Lung (tissue), 11 donors: ENCODE measurements at regions not wholly inside any gene's neighbourhood (a gene's known extent, or its start where the extent isn't known, plus 50 kb on each side); places are given as distances from the start of the nearest gene placed in this dataset.

Source experiments
- ATAC-seq: fragments of 200-7000 bp; cut with Tn5 transposase; one replicate; pipeline ENCODE4 v1.9.1; 2020; ENCODE audit warnings: moderate number of reproducible peaks; ENCODE audit not compliant: insufficient read depth, low FRiP score
- DNase-seq, 3 donors: peaks; one replicate each; pipeline ENCODE4 v3.0.0-alpha.2; 2013 to 2017
- H3K27ac ChIP-seq, 2 donors: one replicate each; pipeline ENCODE4 v1.5.1; 2013; ENCODE audit warnings: mild to moderate bottlenecking in 2 of 2, moderate library complexity in 2 of 2, control low read depth in 1 of 2, inconsistent platforms in 1 of 2, low read depth in 1 of 2, low read length in 1 of 2
- H3K27me3 ChIP-seq, 3 donors: one replicate each; pipeline ENCODE4 v1.5.1; 2013; ENCODE audit warnings: low read length in 2 of 3; ENCODE audit not compliant: control insufficient read depth in 3 of 3, insufficient read depth in 3 of 3
- H3K36me3 ChIP-seq, 4 donors: one replicate each; pipeline ENCODE4 v1.5.1; 2013; ENCODE audit warnings: low read length in 4 of 4, mild to moderate bottlenecking in 1 of 4, moderate library complexity in 1 of 4; ENCODE audit not compliant: control insufficient read depth in 4 of 4, insufficient read depth in 4 of 4
- H3K4me1 ChIP-seq, 5 donors: one replicate each; pipeline ENCODE4 v1.5.1; 2013; ENCODE audit warnings: low read length in 5 of 5, mild to moderate bottlenecking in 2 of 5, moderate library complexity in 1 of 5; ENCODE audit not compliant: control insufficient read depth in 5 of 5, insufficient read depth in 5 of 5
- H3K4me3 ChIP-seq: one replicate; pipeline ENCODE4 v1.5.1; 2013; ENCODE audit warnings: mild to moderate bottlenecking, control low read depth, moderate library complexity
- H3K9ac ChIP-seq, 2 donors: one replicate each; pipeline ENCODE4 v1.5.1; 2013; ENCODE audit warnings: low read length in 2 of 2, control low read depth in 1 of 2; ENCODE audit not compliant: insufficient read depth in 1 of 2
- H3K9me3 ChIP-seq, 4 donors: one replicate each; pipeline ENCODE4 v1.5.1; 2013; ENCODE audit warnings: low read length in 3 of 4, mild to moderate bottlenecking in 1 of 4, moderate library complexity in 1 of 4; ENCODE audit not compliant: control insufficient read depth in 4 of 4, insufficient read depth in 3 of 4
- WGBS, 2 donors: extraction: QIAGEN DNeasy Blood & Tissue Kit; methylation state at CpG; one replicate each; pipeline ENCODE4 v1.1.7; 2013; 5-methylcytosine and 5-hydroxymethylcytosine counted together
- TF ChIP-seq, protein P1 (sequence below): IDR thresholded peaks from 2 replicates; pipeline ENCODE4 v1.5.1; 2012; ENCODE audit warnings: mild to moderate bottlenecking; ENCODE audit errors: control extremely low read depth, extremely low read depth
- donor health status: control.
- donor health status: control.
- donor health status: Bipolar disorder and iron deficiency.
- donor health status: healthy.
- donor health status: DM: yes; HTN: yes; CAD: no.

GRCh38 chr7:68458010-68458908 is 1140.0 kb upstream of the AUTS2 start:
- Histone ChIP-seq H3K36me3 (no peaks in the 10 kb centered on the region), H3K27ac (no peak overlapping the region), H3K9ac (no peak overlapping the region), H3K27me3 (no peaks in the 10 kb centered on the region), H3K4me1 (no peaks in the 10 kb centered on the region), H3K9me3 (peaks cover 0 to 7% (median 2%) of the 10 kb centered on the region in 4 donors), H3K4me3 (no peak overlapping the region)
- 58 to 62% methylated on average over 5 of the region's 5 CpGs for WGBS, 2 donors
- ATAC-seq (no peak), DNase-seq (peak in 1 of 3 donors; percentile 11)
- TF ChIP-seq, protein P1, sequence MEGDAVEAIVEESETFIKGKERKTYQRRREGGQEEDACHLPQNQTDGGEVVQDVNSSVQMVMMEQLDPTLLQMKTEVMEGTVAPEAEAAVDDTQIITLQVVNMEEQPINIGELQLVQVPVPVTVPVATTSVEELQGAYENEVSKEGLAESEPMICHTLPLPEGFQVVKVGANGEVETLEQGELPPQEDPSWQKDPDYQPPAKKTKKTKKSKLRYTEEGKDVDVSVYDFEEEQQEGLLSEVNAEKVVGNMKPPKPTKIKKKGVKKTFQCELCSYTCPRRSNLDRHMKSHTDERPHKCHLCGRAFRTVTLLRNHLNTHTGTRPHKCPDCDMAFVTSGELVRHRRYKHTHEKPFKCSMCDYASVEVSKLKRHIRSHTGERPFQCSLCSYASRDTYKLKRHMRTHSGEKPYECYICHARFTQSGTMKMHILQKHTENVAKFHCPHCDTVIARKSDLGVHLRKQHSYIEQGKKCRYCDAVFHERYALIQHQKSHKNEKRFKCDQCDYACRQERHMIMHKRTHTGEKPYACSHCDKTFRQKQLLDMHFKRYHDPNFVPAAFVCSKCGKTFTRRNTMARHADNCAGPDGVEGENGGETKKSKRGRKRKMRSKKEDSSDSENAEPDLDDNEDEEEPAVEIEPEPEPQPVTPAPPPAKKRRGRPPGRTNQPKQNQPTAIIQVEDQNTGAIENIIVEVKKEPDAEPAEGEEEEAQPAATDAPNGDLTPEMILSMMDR, result no peak

DNA sequence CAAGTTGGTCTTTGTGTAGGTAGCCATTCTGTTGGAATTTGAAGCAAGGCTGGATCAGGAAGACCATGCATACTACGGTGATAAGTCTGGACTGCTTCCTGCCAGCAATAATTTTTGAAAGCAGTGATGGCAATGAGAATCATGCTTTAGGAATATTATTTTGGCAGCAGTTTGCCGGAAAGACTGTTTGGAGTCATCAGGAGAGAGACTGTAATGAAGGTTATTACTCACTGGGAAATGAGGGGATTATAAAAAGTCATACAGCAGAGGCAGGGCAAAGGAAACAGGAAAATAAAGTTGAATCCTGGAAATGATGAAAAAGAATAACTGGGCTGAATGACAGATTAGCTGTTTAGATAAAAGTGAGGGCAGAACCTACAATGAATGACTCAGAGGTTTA is 1136.8 kb upstream of the AUTS2 start:
- H3K36me3 ChIP-seq, result no peaks in the 10 kb centered on the region
- WGBS, 2 donors, result 20 to 21% methylated on average over 2 of the region's 2 CpGs
- no peak for ATAC-seq

GRCh38 chr7:68470836-68471435 is 1127.3 kb upstream of the AUTS2 start:
- WGBS, 2 donors, result 59 to 74% methylated on average over 17 of the region's 17 CpGs

More for the DNA sequence above, 1136.8 kb upstream of the AUTS2 start:
- TF ChIP-seq, protein P1, result no peak
- Histone ChIP-seq H3K9ac (no peak overlapping the region), H3K4me3 (no peak overlapping the region), H3K27me3 (no peaks in the 10 kb centered on the region), H3K4me1 (no peaks in the 10 kb centered on the region), H3K27ac (no peak overlapping the region), H3K9me3 (peaks cover 0 to 4% (median under 1%) of the 10 kb centered on the region in 4 donors)
- DNase-seq, result peak in 2 of 3 donors; percentile 23 to 33

More at GRCh38 chr7:68470836-68471435, 1127.3 kb upstream of the AUTS2 start:
- H3K4me1 ChIP-seq, result no peaks in the 10 kb centered on the region
- no peak for DNase-seq
- peaks cover 0 to 2% (median 0%) of the 10 kb centered on the region in 4 donors for H3K9me3 ChIP-seq
- H3K27ac ChIP-seq, result no peak overlapping the region
- no peak overlapping the region for H3K9ac ChIP-seq
- peaks cover 0 to 2% (median 0%) of the 10 kb centered on the region in 3 donors for H3K27me3 ChIP-seq
- ATAC-seq, result no peak
- TF ChIP-seq, protein P1, result no peak
- H3K36me3 ChIP-seq, result no peaks in the 10 kb centered on the region
- H3K4me3 ChIP-seq, result no peak overlapping the region
